ENCODE measurements at regions not wholly inside any gene's neighbourhood (a gene's known extent, or its start where the extent isn't known, plus 50 kb on each side); places are given as distances from the start of the nearest gene placed in this dataset.

DNA sequence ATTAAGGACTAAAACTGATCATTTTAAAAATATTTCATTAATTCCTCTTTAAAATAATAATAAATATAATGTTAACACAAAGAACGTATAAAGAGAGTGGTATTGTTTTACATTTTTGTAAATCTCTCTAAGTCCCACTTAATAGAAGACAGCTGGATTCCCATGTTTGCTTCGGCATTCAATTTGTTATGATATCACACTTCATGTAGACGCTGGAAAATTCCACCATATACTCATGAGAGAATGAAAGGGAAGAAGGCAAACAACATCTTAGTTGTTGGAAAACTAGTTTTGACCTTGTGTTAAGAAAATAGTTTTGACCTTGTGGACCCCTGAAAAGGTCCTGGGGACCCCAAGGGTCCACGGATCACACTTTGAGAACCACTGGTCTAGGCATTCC is 85.3 kb upstream of the MGMT start:
- H3K27me3 ChIP-seq: no peaks in the 10 kb centered on the region
- H3K27ac ChIP-seq: no peak overlapping the region
- H3K4me1 ChIP-seq: no peaks in the 10 kb centered on the region
- TF ChIP-seq POLR2A (IDR thresholded peaks at IDR 0.05): no peak
- TF ChIP-seq, protein P1, sequence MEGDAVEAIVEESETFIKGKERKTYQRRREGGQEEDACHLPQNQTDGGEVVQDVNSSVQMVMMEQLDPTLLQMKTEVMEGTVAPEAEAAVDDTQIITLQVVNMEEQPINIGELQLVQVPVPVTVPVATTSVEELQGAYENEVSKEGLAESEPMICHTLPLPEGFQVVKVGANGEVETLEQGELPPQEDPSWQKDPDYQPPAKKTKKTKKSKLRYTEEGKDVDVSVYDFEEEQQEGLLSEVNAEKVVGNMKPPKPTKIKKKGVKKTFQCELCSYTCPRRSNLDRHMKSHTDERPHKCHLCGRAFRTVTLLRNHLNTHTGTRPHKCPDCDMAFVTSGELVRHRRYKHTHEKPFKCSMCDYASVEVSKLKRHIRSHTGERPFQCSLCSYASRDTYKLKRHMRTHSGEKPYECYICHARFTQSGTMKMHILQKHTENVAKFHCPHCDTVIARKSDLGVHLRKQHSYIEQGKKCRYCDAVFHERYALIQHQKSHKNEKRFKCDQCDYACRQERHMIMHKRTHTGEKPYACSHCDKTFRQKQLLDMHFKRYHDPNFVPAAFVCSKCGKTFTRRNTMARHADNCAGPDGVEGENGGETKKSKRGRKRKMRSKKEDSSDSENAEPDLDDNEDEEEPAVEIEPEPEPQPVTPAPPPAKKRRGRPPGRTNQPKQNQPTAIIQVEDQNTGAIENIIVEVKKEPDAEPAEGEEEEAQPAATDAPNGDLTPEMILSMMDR (IDR thresholded peaks at IDR 0.05): no peak
- H3K9me3 ChIP-seq: no peaks in the 10 kb centered on the region
- no peaks in the 10 kb centered on the region for H3K36me3 ChIP-seq
- DNase-seq: no peak
- no peak overlapping the region for H3K4me3 ChIP-seq
- intact Hi-C loops (cut with DNase I; ENCODE audit: low total_unique reads): no loop called here

GRCh38 chr10:129382401-129382800 is 84.6 kb upstream of the MGMT start:
- intact Hi-C loops (cut with DNase I; ENCODE audit: low total_unique reads): no loop called here

GRCh38 chr10:129383651-129384050 is 83.4 kb upstream of the MGMT start:
- Histone ChIP-seq H3K9me3 (no peaks in the 10 kb centered on the region), H3K4me1 (no peaks in the 10 kb centered on the region), H3K27me3 (no peaks in the 10 kb centered on the region), H3K4me3 (no peak overlapping the region), H3K27ac (no peak overlapping the region), H3K36me3 (no peaks in the 10 kb centered on the region)
- TF ChIP-seq, protein P1 (IDR thresholded peaks at IDR 0.05): no peak
- no peak for TF ChIP-seq POLR2A (IDR thresholded peaks at IDR 0.05)
- DNase-seq: no peak
- intact Hi-C loops (cut with DNase I; ENCODE audit: low total_unique reads): no loop called here

More at GRCh38 chr10:129382401-129382800, 84.6 kb upstream of the MGMT start:
- Histone ChIP-seq H3K27me3 (no peaks in the 10 kb centered on the region), H3K27ac (no peak overlapping the region), H3K4me3 (no peak overlapping the region), H3K4me1 (no peaks in the 10 kb centered on the region), H3K9me3 (no peaks in the 10 kb centered on the region), H3K36me3 (no peaks in the 10 kb centered on the region)
- no peak for TF ChIP-seq POLR2A (IDR thresholded peaks at IDR 0.05)
- TF ChIP-seq, protein P1 (IDR thresholded peaks at IDR 0.05): no peak
- no peak for DNase-seq

DNA sequence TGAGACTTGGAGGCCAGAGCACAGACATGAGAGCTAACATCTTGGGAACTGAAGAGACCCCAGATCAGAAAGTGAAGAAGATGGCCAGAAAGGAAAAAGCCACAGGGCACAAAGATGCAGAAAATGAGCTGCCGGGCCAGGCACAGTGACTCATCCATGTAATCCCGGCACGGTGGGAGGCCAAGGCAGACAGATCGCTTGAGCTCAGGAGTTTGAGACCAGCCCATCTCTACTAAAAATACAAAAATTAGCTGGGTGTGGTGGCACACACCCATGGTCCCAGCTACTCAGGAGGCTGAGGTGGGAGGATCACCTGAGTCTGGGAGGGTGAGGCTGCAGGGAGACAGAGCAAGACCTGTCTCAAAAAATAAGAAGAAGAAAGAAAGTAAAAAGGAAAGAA is 81.4 kb upstream of the MGMT start:
- DNase-seq: no peak
- Histone ChIP-seq H3K36me3 (no peaks in the 10 kb centered on the region), H3K4me1 (no peaks in the 10 kb centered on the region), H3K4me3 (no peak overlapping the region), H3K27me3 (no peaks in the 10 kb centered on the region), H3K27ac (no peak overlapping the region), H3K9me3 (no peaks in the 10 kb centered on the region)
- no peak for TF ChIP-seq POLR2A (IDR thresholded peaks at IDR 0.05)
- TF ChIP-seq, protein P1 (IDR thresholded peaks at IDR 0.05): no peak
- intact Hi-C loops (cut with DNase I; ENCODE audit: low total_unique reads): no loop called here

- Histone ChIP-seq H3K4me3 (no peak overlapping the region), H3K27ac (no peak overlapping the region), H3K4me1 (no peaks in the 10 kb centered on the region), H3K9me3 (no peaks in the 10 kb centered on the region), H3K36me3 (no peaks in the 10 kb centered on the region), H3K27me3 (no peaks in the 10 kb centered on the region)
- no peak for DNase-seq
- intact Hi-C loops (cut with DNase I; ENCODE audit: low total_unique reads): no loop called here
- TF ChIP-seq, protein P1 (IDR thresholded peaks at IDR 0.05): no peak
- TF ChIP-seq POLR2A (IDR thresholded peaks at IDR 0.05): no peak
Measured at GRCh38 chr10:129386415-129387257, 80.4 kb upstream of the MGMT start.

Measured in uterus (tissue), 3 donors.